ENCODE measurements at regions not wholly inside any gene's neighbourhood (a gene's known extent, or its start where the extent isn't known, plus 50 kb on each side); places are given as distances from the start of the nearest gene placed in this dataset.

DNA sequence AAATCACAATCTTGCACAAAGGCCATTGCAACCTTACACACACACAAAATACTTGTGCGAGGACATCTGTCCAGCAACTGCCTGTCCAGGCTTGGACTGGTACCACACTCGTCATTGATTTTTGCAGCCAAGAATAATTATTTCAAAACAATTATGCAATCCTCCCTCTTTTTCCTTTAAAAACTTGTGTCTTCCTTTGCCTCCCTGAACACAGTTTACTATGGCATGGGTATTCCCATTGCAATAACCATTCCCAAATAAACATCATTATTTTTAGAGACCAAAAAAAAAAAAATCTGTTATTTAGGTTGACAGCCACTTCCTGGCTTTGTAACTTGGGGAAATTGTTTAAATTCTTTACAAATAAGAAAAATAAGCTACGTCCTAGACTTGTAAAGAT, 54.0 kb downstream of the C11orf91 start:
- POLR2A ChIA-PET: no interaction called here
- CTCF ChIA-PET: interaction anchor here (0.7 kb wide), 1 partner anchor 1270 kb away, joined by 3 read pairs; no protein-coding TSS in a partner anchor

GRCh38 chr11:33646168-33646567, 54.5 kb downstream of the C11orf91 start:
- no peak for TF ChIP-seq CTCF (IDR thresholded peaks at IDR 0.05; ENCODE audit: control extremely low read depth, extremely low read depth, low read depth, missing control alignments)
- DNase-seq (ENCODE audit: extremely low spot score): no peak
- ChIA-PET POLR2A (no interaction called here), CTCF (no interaction called here)

More for the DNA sequence above, 54.0 kb downstream of the C11orf91 start:
- no peak for DNase-seq (ENCODE audit: extremely low spot score)
- no peak for TF ChIP-seq CTCF (IDR thresholded peaks at IDR 0.05; ENCODE audit: control extremely low read depth, extremely low read depth, low read depth, missing control alignments)

- ChIA-PET POLR2A (no interaction called here), CTCF (no interaction called here)
- no peak for TF ChIP-seq CTCF (IDR thresholded peaks at IDR 0.05; ENCODE audit: control extremely low read depth, extremely low read depth, low read depth, missing control alignments)
- no peak for DNase-seq (ENCODE audit: extremely low spot score)
Observed at GRCh38 chr11:33645686-33646085, 54.9 kb downstream of the C11orf91 start.

GRCh38 chr11:33643167-33643824, 57.3 kb downstream of the C11orf91 start:
- no peak for TF ChIP-seq CTCF (IDR thresholded peaks at IDR 0.05; ENCODE audit: control extremely low read depth, extremely low read depth, low read depth, missing control alignments)
- ChIA-PET POLR2A (no interaction called here), CTCF (interaction anchor here (0.9 kb wide), 1 partner anchor 207 kb away, joined by 3 read pairs; no protein-coding TSS in a partner anchor)
- no peak for DNase-seq (ENCODE audit: extremely low spot score)

GRCh38 chr11:33642461-33643166, 58.0 kb downstream of the C11orf91 start:
- CTCF ChIA-PET: interaction anchor here (0.9 kb wide), 1 partner anchor 207 kb away, joined by 3 read pairs; no protein-coding TSS in a partner anchor
- POLR2A ChIA-PET: no interaction called here
- DNase-seq (ENCODE audit: extremely low spot score): no peak
- no peak for TF ChIP-seq CTCF (IDR thresholded peaks at IDR 0.05; ENCODE audit: control extremely low read depth, extremely low read depth, low read depth, missing control alignments)

DNA sequence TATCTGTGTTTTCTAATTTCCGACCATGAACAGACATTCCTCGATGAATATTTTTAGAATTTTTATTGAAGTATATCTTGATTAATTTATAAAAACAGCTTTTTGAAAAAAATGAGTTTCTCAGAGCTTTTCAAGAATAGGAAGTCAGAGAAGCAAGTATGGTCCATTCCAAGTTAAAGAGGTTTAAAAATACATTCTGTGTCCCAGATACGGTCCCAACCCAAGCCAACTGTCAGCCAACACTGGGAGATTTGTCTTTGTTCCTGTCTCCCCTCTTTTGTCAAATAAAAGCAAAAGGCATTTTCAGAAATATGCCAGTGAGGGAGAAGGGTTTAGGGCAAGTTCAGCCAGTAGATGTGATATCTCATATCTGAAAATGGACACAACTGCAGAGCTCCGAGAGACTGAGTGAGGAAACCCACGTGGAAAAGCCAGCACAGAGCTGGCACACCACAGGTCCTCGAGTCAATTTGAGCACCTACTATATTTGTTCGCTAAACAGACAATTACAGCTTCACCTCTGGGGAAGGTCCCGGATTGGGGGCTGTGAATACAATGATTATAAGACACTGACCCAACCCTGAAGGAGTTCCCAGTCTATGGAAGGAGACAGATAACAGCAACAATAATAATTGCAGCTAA, 59.8 kb downstream of the C11orf91 start:
- no peak for TF ChIP-seq CTCF (IDR thresholded peaks at IDR 0.05; ENCODE audit: control extremely low read depth, extremely low read depth, low read depth, missing control alignments)
- CTCF ChIA-PET: interaction anchor here (0.7 to 1.8 kb wide), 4 partner anchors 8 to 106 kb away, joined by 3 to 5 read pairs (median 4); no protein-coding TSS in a partner anchor

More for the DNA sequence above, 59.8 kb downstream of the C11orf91 start:
- no peak for DNase-seq (ENCODE audit: extremely low spot score)
- POLR2A ChIA-PET: no interaction called here

All from GM10248 (cell line).